ENCODE measurements at regions not wholly inside any gene's neighbourhood (a gene's known extent, or its start where the extent isn't known, plus 50 kb on each side); places are given as distances from the start of the nearest gene placed in this dataset.
A peak's percentile ranks its signal among the peaks of the same experiment; 100 is the strongest.

DNA sequence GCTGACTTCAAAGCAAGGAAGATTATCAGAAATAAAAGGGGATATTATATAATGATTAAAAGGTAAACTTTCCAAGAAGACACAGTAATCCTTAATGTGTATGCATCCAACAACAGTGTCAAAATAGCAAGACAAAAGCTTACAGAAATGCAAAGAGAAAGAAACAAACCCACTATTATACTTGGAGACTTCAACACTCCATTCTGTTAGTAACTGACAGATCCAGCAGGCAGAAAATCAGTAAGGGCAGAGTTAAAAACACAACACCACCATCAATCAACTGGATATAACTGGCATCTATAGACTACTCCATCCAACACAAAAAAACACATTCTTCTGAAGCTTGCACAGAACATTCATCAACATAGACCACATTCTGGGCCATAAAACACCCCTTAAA is 103.8 kb downstream of the OR13A1 start (continued):
- TF ChIP-seq, protein P1, sequence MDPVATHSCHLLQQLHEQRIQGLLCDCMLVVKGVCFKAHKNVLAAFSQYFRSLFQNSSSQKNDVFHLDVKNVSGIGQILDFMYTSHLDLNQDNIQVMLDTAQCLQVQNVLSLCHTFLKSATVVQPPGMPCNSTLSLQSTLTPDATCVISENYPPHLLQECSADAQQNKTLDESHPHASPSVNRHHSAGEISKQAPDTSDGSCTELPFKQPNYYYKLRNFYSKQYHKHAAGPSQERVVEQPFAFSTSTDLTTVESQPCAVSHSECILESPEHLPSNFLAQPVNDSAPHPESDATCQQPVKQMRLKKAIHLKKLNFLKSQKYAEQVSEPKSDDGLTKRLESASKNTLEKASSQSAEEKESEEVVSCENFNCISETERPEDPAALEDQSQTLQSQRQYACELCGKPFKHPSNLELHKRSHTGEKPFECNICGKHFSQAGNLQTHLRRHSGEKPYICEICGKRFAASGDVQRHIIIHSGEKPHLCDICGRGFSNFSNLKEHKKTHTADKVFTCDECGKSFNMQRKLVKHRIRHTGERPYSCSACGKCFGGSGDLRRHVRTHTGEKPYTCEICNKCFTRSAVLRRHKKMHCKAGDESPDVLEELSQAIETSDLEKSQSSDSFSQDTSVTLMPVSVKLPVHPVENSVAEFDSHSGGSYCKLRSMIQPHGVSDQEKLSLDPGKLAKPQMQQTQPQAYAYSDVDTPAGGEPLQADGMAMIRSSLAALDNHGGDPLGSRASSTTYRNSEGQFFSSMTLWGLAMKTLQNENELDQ (CRISPR knock-in tag; IDR thresholded peaks at IDR 0.05; ENCODE audit: borderline replicate concordance), result no peak
- TF ChIP-seq SIX5 (IDR thresholded peaks at IDR 0.05; ENCODE audit: borderline replicate concordance in 1 of 2, insufficient read depth in 1 of 2, low read depth in 1 of 2, low read length in 2 of 2), result no peak
- no peak for TF ChIP-seq HNRNPH1 (optimal IDR thresholded peaks at IDR 0.05; ENCODE audit: low read depth, low read length)
- TF ChIP-seq, protein P2, sequence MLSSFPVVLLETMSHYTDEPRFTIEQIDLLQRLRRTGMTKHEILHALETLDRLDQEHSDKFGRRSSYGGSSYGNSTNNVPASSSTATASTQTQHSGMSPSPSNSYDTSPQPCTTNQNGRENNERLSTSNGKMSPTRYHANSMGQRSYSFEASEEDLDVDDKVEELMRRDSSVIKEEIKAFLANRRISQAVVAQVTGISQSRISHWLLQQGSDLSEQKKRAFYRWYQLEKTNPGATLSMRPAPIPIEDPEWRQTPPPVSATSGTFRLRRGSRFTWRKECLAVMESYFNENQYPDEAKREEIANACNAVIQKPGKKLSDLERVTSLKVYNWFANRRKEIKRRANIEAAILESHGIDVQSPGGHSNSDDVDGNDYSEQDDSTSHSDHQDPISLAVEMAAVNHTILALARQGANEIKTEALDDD (IDR thresholded peaks at IDR 0.05), result no peak

DNA sequence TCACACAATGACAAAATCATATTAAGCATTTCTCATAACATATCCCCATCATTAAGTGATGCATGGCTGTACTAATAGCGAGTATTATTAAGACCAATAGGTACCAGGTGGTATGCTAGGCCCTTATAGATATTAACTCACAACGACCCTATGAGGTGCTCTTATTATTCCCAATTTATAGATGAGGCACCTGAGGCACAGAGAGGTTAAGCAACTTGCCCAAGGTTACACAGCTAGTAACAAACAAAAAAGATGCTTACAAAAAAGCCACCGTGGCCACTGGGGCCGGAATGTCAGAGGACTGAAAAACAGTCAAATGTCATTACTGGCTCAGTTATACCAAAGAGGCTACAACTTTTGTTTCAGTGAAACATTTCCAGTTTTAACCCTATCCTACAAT is 96.0 kb downstream of the OR13A1 start:
- Histone ChIP-seq H3K79me2 (ENCODE audit: control insufficient read depth, insufficient read depth, low read length) (no peaks in the 10 kb centered on the region), H3K4me3 (no peak overlapping the region), H3K27ac (ENCODE audit: extremely low read depth, low read depth, low read length) (no peak overlapping the region), H3K4me1 (replicated peaks in 1 of 2; ENCODE audit: control insufficient read depth in 2 of 2, insufficient read depth in 2 of 2, low read length in 2 of 2) (peaks cover 0 to 6% of the 10 kb centered on the region in 2 experiments; a peak in 2 of 5 replicates), H3K9me3 (replicated peaks; ENCODE audit: control insufficient read depth, insufficient read depth, low read depth, low read length) (no peaks in the 10 kb centered on the region), H3K9ac (ENCODE audit: insufficient read depth in 1 of 2, low read depth in 2 of 2, low read length in 2 of 2) (no peak overlapping the region), H3K36me3 (ENCODE audit: control insufficient read depth, insufficient read depth, low read length) (no peaks in the 10 kb centered on the region), H3K27me3 (ENCODE audit: control insufficient read depth in 2 of 2, insufficient read depth in 2 of 2, low read length in 2 of 2) (peaks cover 14 to 18% of the 10 kb centered on the region in 2 experiments; a peak in 4 of 5 replicates), H4K20me1 (replicated peaks; ENCODE audit: control insufficient read depth, insufficient read depth, low read length) (no peaks in the 10 kb centered on the region), H3K4me2 (ENCODE audit: insufficient read depth, low read length) (no peak overlapping the region), H3K9me1 (ENCODE audit: control insufficient read depth, insufficient read depth, low read length) (no peaks in the 10 kb centered on the region), H2AFZ (ENCODE audit: low read depth, low read length) (no peak overlapping the region)
- intact Hi-C loops (cut with micrococcal nuclease), result no loop called here
- POLR2A ChIA-PET, result no interaction called here
- FAIRE-seq (no peak), DNase-seq (ENCODE audit: extremely low read depth in 1 of 4, low spot score in 3 of 4) (no peak), ATAC-seq (no peak)
- under 1% methylated on average over 4 of the region's 4 CpGs for WGBS (ENCODE audit: insufficient coverage, low coverage, missing lambda C conversion rate)
- in situ Hi-C loops (cut with MboI), result no loop called here
- BruUV-seq (replicated peaks), result no TSS peak
- CTCF ChIA-PET (ENCODE audit: low intra/inter-chr PET ratio), result no interaction called here
- TF ChIP-seq RBM25 (IDR thresholded peaks at IDR 0.05; ENCODE audit: low read depth, low read length, severe bottlenecking), result peak; percentile 87
- TF ChIP-seq ADNP (tag; IDR thresholded peaks at IDR 0.05), result 0 out of 2 replicates have a peak, but pooled peaks have one; percentile 38
- TF ChIP-seq KDM1A (IDR thresholded peaks at IDR 0.05), result peak in 1 of 2 experiments; percentile 60; a peak in 1 of 4 replicates
- TF ChIP-seq ZNF408 (CRISPR knock-in tag; IDR thresholded peaks at IDR 0.05; ENCODE audit: low read depth), result no peak
- no peak for TF ChIP-seq HDAC1 (IDR thresholded peaks at IDR 0.05)
- TF ChIP-seq ARID1B (IDR thresholded peaks at IDR 0.05), result no peak
- no peak for TF ChIP-seq NR1H2 (CRISPR knock-in tag; IDR thresholded peaks at IDR 0.05)
- TF ChIP-seq, protein P3, sequence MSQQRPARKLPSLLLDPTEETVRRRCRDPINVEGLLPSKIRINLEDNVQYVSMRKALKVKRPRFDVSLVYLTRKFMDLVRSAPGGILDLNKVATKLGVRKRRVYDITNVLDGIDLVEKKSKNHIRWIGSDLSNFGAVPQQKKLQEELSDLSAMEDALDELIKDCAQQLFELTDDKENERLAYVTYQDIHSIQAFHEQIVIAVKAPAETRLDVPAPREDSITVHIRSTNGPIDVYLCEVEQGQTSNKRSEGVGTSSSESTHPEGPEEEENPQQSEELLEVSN (IDR thresholded peaks at IDR 0.05; ENCODE audit: borderline replicate concordance in 1 of 2, extremely low read depth in 1 of 2, insufficient read depth in 1 of 2, insufficient read length in 1 of 2, low read depth in 1 of 2, low read length in 1 of 2, poor library complexity in 1 of 2, severe bottlenecking in 1 of 2), result no peak
- TF ChIP-seq, protein P4, sequence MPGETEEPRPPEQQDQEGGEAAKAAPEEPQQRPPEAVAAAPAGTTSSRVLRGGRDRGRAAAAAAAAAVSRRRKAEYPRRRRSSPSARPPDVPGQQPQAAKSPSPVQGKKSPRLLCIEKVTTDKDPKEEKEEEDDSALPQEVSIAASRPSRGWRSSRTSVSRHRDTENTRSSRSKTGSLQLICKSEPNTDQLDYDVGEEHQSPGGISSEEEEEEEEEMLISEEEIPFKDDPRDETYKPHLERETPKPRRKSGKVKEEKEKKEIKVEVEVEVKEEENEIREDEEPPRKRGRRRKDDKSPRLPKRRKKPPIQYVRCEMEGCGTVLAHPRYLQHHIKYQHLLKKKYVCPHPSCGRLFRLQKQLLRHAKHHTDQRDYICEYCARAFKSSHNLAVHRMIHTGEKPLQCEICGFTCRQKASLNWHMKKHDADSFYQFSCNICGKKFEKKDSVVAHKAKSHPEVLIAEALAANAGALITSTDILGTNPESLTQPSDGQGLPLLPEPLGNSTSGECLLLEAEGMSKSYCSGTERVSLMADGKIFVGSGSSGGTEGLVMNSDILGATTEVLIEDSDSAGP (CRISPR knock-in tag; IDR thresholded peaks at IDR 0.05), result no peak
- TF ChIP-seq COPS2 (conservative IDR thresholded peaks at IDR 0.05), result no peak
- TF ChIP-seq ZFP36 (IDR thresholded peaks at IDR 0.05; ENCODE audit: low read depth, low read length, partially characterized antibody), result peak; percentile 81
- TF ChIP-seq HDGF (IDR thresholded peaks at IDR 0.05), result no peak

Measured in K562 (cell line).